ENCODE measurements at regions not wholly inside any gene's neighbourhood (a gene's known extent, or its start where the extent isn't known, plus 50 kb on each side); places are given as distances from the start of the nearest gene placed in this dataset.

DNA sequence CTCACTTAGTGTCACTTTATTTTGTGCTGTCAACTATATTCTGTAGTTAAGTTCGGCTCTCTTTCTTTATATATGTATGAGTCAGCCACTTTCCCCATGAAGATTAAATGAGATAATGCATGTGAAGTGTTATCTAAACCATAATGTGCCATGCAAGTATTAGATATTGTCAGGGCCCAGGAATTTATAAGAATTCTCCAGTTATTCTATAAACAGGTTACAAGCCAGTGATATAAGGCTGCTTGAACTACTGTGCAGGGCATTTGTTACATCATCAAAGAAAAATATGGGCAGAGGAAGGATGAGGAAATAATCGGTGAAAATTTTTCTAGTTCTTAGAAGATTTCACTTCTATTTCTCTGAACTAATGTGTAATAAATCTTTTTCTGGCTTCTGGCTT, 1049.0 kb upstream of the NR2F2 start:
- Histone ChIP-seq H3K27ac (ENCODE audit: low read length) (no peak overlapping the region), H3K27me3 (ENCODE audit: low read depth, low read length) (no peaks in the 10 kb centered on the region)

DNA sequence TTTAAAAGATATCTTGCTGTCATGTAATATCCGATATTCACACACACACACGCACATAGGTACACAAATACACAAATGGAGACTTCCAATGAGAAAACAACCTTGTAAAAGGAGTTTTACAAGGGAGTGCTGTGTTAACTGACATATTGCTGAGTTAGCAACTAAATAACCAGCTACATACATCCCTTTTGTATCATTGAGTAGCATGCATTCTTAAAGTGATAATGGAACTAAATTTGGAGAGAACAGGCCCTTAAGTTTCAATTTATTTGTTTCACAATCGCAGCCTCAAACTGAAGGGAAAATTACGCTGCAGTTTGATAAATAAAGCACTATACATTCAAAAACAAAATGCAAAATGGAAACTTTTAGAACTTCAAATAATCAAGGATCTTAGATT, 1046.0 kb upstream of the NR2F2 start:
- Histone ChIP-seq H3K27ac (ENCODE audit: low read length) (peak overlapping the region; percentile 16), H3K9me3 (ENCODE audit: control insufficient read depth in 1 of 2, low read length in 2 of 2) (no peaks in the 10 kb centered on the region), H3K4me3 (ENCODE audit: low read depth in 1 of 2, low read length in 2 of 2) (peak overlapping the region in 1 of 2 donors; percentile 17), H3K4me1 (ENCODE audit: control insufficient read depth in 1 of 2, insufficient read depth in 2 of 2, low read length in 2 of 2) (no peaks in the 10 kb centered on the region), H3K27me3 (ENCODE audit: low read depth, low read length) (no peaks in the 10 kb centered on the region), H3K36me3 (ENCODE audit: control insufficient read depth in 1 of 2, insufficient read depth in 2 of 2, low read length in 2 of 2) (no peaks in the 10 kb centered on the region)

More for the DNA sequence above, 1049.0 kb upstream of the NR2F2 start:
- H3K4me1 ChIP-seq (ENCODE audit: control insufficient read depth in 1 of 2, insufficient read depth in 2 of 2, low read length in 2 of 2) = peaks cover 4 to 7% of the 10 kb centered on the region in 2 donors
- H3K4me3 ChIP-seq (ENCODE audit: low read depth in 1 of 2, low read length in 2 of 2) = no peak overlapping the region
- no peaks in the 10 kb centered on the region for H3K36me3 ChIP-seq (ENCODE audit: control insufficient read depth in 1 of 2, insufficient read depth in 2 of 2, low read length in 2 of 2)
- H3K9me3 ChIP-seq (ENCODE audit: control insufficient read depth in 1 of 2, low read length in 2 of 2) = no peaks in the 10 kb centered on the region

DNA sequence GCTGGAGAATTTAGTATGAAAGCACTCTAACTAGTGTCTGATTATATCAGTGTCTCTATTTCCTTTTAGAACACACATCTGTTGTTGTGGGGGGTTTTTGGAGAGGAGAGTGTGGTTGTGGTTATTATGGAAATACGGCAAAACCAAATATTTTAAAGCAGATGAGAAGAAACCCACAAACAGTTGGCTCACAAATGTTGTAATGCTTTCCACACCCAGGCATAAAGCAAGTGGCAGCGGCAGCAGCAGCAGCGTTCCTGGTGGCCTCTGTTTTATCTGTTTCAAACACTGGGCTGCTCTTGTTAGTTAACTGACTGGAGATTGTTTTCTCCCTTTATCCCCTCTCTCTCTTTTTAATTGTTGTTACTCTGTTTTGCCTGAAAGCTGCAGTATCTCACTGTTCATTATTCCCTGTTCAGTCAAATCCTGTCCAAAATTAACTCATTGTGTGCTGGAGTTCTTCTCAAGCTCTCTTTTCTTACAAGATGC, 1045.5 kb upstream of the NR2F2 start:
- Histone ChIP-seq H3K27ac (ENCODE audit: low read length) (peak overlapping the region; percentile 16), H3K4me3 (ENCODE audit: low read depth in 1 of 2, low read length in 2 of 2) (peak overlapping the region in 1 of 2 donors; percentile 17), H3K9me3 (ENCODE audit: control insufficient read depth in 1 of 2, low read length in 2 of 2) (no peaks in the 10 kb centered on the region), H3K4me1 (ENCODE audit: control insufficient read depth in 1 of 2, insufficient read depth in 2 of 2, low read length in 2 of 2) (no peaks in the 10 kb centered on the region), H3K27me3 (ENCODE audit: low read depth, low read length) (no peaks in the 10 kb centered on the region), H3K36me3 (ENCODE audit: control insufficient read depth in 1 of 2, insufficient read depth in 2 of 2, low read length in 2 of 2) (no peaks in the 10 kb centered on the region)

DNA sequence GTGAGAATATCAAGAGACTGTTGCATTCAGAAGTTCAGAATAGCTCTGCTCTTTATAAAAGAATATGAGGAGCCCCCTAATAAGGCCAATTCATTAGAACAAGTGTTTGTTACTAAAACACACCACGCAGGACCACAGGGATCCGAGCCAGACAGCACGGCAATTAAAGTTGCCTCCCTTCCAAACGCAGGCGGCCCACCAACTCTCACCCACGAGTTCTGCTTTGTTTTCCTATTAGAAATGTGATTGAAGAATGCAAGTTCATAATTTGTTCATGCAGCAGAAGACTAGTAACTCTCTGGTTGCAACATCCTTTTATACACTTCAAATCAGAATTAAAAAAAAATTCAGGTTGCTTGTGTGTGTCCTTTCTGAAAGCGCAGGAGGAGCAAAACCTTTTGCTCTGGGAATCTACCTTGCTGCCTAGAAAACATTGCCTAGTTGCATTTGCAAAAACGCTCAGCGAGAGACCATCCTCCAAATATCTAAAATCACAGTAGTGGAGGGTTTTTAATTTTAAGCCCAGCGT, 1044.1 kb upstream of the NR2F2 start:
- Histone ChIP-seq H3K36me3 (ENCODE audit: control insufficient read depth in 1 of 2, insufficient read depth in 2 of 2, low read length in 2 of 2) (no peaks in the 10 kb centered on the region), H3K9me3 (ENCODE audit: control insufficient read depth in 1 of 2, low read length in 2 of 2) (no peaks in the 10 kb centered on the region), H3K4me3 (ENCODE audit: low read depth in 1 of 2, low read length in 2 of 2) (no peak overlapping the region), H3K27ac (ENCODE audit: low read length) (peak overlapping the region; percentile 48), H3K4me1 (ENCODE audit: control insufficient read depth in 1 of 2, insufficient read depth in 2 of 2, low read length in 2 of 2) (no peaks in the 10 kb centered on the region), H3K27me3 (ENCODE audit: low read depth, low read length) (no peaks in the 10 kb centered on the region)

DNA sequence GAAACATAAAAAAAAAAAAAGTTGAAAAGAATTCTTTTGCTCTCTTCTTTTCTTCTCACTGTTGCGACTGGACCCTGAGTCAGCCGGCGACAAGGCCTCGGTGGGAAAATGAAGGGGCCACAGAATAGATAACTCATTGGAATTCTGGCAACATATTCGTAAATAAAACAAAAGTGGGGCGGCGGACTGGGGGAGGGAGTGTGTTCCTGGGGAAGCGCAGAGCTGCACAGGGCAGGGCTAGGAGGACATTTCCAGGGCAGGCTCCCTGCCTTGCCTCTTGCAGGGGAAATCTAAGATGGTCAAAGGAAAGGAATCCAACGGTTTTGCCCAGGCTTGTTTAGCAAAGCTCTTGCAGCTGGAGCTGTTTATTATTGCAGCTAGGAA, 1042.8 kb upstream of the NR2F2 start:
- H3K36me3 ChIP-seq (ENCODE audit: control insufficient read depth in 1 of 2, insufficient read depth in 2 of 2, low read length in 2 of 2) = no peaks in the 10 kb centered on the region
- H3K27ac ChIP-seq (ENCODE audit: low read length) = peak overlapping the region; percentile 48
- H3K27me3 ChIP-seq (ENCODE audit: low read depth, low read length) = no peaks in the 10 kb centered on the region
- H3K4me1 ChIP-seq (ENCODE audit: control insufficient read depth in 1 of 2, insufficient read depth in 2 of 2, low read length in 2 of 2) = no peaks in the 10 kb centered on the region
- H3K4me3 ChIP-seq (ENCODE audit: low read depth in 1 of 2, low read length in 2 of 2) = no peak overlapping the region
- no peaks in the 10 kb centered on the region for H3K9me3 ChIP-seq (ENCODE audit: control insufficient read depth in 1 of 2, low read length in 2 of 2)

DNA sequence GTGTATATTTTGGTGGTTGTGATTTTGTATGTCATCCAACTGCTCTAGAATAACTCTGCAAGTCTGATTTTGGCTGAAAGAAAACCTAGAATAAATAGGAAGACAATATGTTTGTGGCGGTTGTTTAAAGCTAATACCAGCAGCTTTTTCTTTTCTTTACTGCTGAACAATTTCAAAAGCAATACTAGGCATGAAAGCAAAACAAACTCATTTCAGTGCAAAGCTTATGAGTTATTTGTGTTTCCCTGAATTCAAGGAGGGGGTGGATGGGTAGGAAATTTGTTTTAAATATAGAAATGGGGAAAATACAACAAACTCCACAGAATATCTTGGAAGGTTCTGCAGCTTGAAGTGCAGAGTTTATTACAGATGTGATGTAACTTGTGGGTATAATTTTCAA, 1041.9 kb upstream of the NR2F2 start:
- Histone ChIP-seq H3K4me3 (ENCODE audit: low read depth in 1 of 2, low read length in 2 of 2) (no peak overlapping the region), H3K4me1 (ENCODE audit: control insufficient read depth in 1 of 2, insufficient read depth in 2 of 2, low read length in 2 of 2) (no peaks in the 10 kb centered on the region)

DNA sequence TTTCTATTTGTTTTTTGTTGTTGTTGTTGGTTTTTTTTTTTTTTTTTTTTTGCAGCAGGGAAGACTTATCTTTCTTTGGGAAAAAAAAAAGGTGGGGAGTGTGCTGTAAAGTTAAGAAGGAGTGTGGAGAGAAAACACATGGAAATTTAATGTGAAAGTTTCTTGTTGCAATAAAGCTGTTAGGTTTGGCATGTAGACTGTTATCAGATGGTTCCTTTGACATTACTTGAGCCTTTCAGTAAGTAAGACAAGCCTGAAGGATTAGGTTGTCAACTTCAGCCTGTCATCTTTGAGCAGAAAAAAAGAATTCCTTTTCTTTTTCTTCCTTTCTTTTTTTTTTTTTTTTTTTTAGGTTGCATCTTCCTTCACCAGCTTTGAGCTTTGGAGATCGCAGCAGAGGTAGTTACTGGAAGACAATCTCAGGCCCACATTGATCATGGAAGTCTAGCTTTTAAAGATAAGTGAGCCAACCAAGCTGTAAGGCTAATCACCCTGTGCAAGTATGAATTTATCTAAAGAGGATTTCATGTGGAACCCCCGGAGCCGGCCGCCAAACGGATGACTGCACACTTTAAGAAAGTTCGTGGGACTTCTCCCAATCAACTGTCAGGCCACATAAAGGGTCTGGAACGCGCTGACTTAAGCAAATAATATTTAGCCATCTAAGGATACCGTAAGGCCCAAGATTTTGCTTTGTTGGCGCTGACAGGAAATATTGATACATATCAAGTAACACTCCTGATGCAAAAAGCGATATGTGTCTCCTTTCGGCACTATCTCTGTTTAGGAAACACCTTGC, 1040.1 kb upstream of the NR2F2 start:
- no peaks in the 10 kb centered on the region for H3K9me3 ChIP-seq (ENCODE audit: control insufficient read depth in 1 of 2, low read length in 2 of 2)
- no peaks in the 10 kb centered on the region for H3K36me3 ChIP-seq (ENCODE audit: control insufficient read depth in 1 of 2, insufficient read depth in 2 of 2, low read length in 2 of 2)
- H3K4me3 ChIP-seq (ENCODE audit: low read depth in 1 of 2, low read length in 2 of 2) = no peak overlapping the region
- H3K27ac ChIP-seq (ENCODE audit: low read length) = no peak overlapping the region
- no peaks in the 10 kb centered on the region for H3K4me1 ChIP-seq (ENCODE audit: control insufficient read depth in 1 of 2, insufficient read depth in 2 of 2, low read length in 2 of 2)
- no peaks in the 10 kb centered on the region for H3K27me3 ChIP-seq (ENCODE audit: low read depth, low read length)

More for the DNA sequence above, 1041.9 kb upstream of the NR2F2 start:
- no peaks in the 10 kb centered on the region for H3K36me3 ChIP-seq (ENCODE audit: control insufficient read depth in 1 of 2, insufficient read depth in 2 of 2, low read length in 2 of 2)
- no peaks in the 10 kb centered on the region for H3K9me3 ChIP-seq (ENCODE audit: control insufficient read depth in 1 of 2, low read length in 2 of 2)
- no peak overlapping the region for H3K27ac ChIP-seq (ENCODE audit: low read length)
- no peaks in the 10 kb centered on the region for H3K27me3 ChIP-seq (ENCODE audit: low read depth, low read length)

DNA sequence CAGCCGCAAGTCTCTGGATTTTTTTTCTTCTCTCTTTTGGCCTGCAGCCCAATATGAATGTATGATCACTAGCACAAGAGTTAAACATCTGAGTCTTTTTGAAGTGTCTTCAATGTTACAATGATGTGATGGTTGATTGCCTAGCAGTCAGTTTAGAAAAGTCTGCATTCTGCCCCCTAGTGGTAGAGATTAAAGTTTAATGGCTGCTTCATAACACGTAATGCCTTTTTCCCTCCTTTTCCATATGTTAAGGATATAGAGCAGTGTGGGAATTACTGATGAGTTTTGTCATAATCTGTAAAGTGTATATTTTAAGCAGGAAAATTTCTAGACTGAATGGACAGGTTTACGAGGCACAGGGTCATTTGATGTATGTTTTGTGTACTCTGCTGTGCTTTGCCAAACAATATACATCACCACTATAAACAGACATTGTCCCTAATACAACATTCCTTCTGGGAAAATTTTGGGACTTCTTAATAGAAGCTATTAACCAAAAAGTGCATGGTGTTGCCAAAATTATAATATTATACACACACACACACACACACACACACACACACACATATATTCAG, 1038.5 kb upstream of the NR2F2 start:
- Histone ChIP-seq H3K4me3 (ENCODE audit: low read depth in 1 of 2, low read length in 2 of 2) (no peak overlapping the region), H3K27ac (ENCODE audit: low read length) (no peak overlapping the region), H3K9me3 (ENCODE audit: control insufficient read depth in 1 of 2, low read length in 2 of 2) (no peaks in the 10 kb centered on the region), H3K27me3 (ENCODE audit: low read depth, low read length) (no peaks in the 10 kb centered on the region), H3K36me3 (ENCODE audit: control insufficient read depth in 1 of 2, insufficient read depth in 2 of 2, low read length in 2 of 2) (no peaks in the 10 kb centered on the region), H3K4me1 (ENCODE audit: control insufficient read depth in 1 of 2, insufficient read depth in 2 of 2, low read length in 2 of 2) (peaks cover 0 to 5% of the 10 kb centered on the region in 2 donors)

DNA sequence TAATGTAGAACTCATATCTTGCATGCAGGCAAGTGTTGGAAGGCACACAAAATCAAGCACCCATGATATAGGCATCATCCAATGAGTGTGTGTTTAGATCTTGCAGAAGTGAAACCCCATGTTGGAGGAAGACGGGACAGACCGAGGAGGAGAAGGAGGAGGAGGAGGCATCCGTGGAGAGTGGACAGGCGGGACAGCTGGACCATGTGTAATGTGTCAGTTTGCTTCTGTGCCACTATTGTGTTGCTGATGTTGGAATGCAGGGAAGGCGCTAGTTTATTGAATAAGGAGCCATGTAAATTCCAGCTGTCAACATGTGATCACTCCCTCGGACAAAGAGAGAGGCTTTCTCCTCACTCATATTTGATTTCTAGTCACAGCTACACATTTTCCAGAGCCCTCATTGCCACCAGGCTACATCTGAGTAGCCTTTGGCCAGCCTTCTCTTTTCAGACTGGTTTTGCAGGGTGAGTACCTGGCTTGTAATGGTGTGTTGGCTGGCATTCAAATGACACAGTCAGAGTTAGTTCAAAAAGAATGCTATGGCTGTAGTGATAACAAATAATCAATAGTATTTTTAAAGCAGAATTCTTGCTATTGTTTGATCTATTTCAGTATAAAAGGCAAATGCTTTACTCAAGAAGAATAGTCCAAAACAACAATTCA, 1037.6 kb upstream of the NR2F2 start:
- Histone ChIP-seq H3K9me3 (ENCODE audit: control insufficient read depth in 1 of 2, low read length in 2 of 2) (no peaks in the 10 kb centered on the region), H3K36me3 (ENCODE audit: control insufficient read depth in 1 of 2, insufficient read depth in 2 of 2, low read length in 2 of 2) (no peaks in the 10 kb centered on the region), H3K4me3 (ENCODE audit: low read depth in 1 of 2, low read length in 2 of 2) (peak overlapping the region; percentile 0 to 37), H3K27me3 (ENCODE audit: low read depth, low read length) (no peaks in the 10 kb centered on the region), H3K4me1 (ENCODE audit: control insufficient read depth in 1 of 2, insufficient read depth in 2 of 2, low read length in 2 of 2) (peaks cover 0 to 7% of the 10 kb centered on the region in 2 donors), H3K27ac (ENCODE audit: low read length) (no peak overlapping the region)

DNA sequence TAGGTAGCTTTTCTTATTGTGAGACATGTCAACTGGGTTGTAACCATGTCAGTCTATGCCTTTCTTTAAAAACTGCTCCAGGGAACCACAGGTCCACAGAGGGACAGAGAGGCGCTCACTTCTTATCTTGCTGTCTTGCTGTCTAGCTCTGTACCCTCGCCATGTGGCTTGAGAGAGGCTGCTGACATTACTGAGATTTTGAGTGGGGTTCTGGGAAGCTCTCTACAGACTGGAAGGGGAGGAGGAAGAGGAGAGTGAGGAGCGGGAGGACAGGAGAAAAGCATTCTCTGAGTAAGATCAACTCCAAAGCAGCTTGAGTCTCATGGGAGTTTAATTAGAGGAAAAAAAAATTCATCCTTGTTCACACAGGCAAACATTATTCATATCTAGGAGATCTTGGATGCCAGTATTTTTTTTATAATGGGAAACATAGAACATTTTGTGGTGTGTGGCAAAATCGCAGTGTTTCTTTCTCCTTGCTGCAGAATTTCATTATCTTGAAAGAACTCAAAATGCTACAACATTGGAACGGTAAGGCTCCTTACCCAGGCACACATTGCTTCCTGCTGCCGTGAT, 1037.0 kb upstream of the NR2F2 start:
- Histone ChIP-seq H3K36me3 (ENCODE audit: control insufficient read depth in 1 of 2, insufficient read depth in 2 of 2, low read length in 2 of 2) (no peaks in the 10 kb centered on the region), H3K4me3 (ENCODE audit: low read depth in 1 of 2, low read length in 2 of 2) (no peak overlapping the region), H3K9me3 (ENCODE audit: control insufficient read depth in 1 of 2, low read length in 2 of 2) (no peaks in the 10 kb centered on the region), H3K4me1 (ENCODE audit: control insufficient read depth in 1 of 2, insufficient read depth in 2 of 2, low read length in 2 of 2) (peaks cover 0 to 7% of the 10 kb centered on the region in 2 donors), H3K27me3 (ENCODE audit: low read depth, low read length) (no peaks in the 10 kb centered on the region), H3K27ac (ENCODE audit: low read length) (no peak overlapping the region)

DNA sequence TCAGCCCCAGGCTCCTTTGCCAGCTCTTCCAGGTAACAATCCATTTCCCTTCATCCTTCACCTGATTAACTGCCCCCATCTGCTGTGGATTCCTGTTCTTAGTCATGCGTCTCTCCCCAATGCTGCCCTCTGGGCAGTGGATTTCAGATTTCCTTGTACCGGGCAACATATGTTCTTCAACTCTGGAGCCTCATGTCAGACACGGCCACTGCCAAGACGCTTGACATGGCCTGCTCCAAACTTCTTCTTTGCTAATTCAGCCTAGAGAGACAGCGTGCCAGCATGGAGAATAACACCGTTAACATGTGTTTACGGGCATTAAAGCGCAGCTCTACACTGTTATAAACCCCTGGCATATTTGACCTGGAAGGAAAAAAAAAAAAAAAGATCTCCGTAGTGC, 1035.1 kb upstream of the NR2F2 start:
- Histone ChIP-seq H3K27ac (ENCODE audit: low read length) (no peak overlapping the region), H3K4me1 (ENCODE audit: control insufficient read depth in 1 of 2, insufficient read depth in 2 of 2, low read length in 2 of 2) (peaks cover 0 to 7% of the 10 kb centered on the region in 2 donors), H3K4me3 (ENCODE audit: low read depth in 1 of 2, low read length in 2 of 2) (no peak overlapping the region), H3K36me3 (ENCODE audit: control insufficient read depth in 1 of 2, insufficient read depth in 2 of 2, low read length in 2 of 2) (no peaks in the 10 kb centered on the region), H3K9me3 (ENCODE audit: control insufficient read depth in 1 of 2, low read length in 2 of 2) (no peaks in the 10 kb centered on the region), H3K27me3 (ENCODE audit: low read depth, low read length) (no peaks in the 10 kb centered on the region)
